ENCODE measurements at regions not wholly inside any gene's neighbourhood (a gene's known extent, or its start where the extent isn't known, plus 50 kb on each side); places are given as distances from the start of the nearest gene placed in this dataset.
A peak's percentile ranks its signal among the peaks of the same experiment; 100 is the strongest.

DNA sequence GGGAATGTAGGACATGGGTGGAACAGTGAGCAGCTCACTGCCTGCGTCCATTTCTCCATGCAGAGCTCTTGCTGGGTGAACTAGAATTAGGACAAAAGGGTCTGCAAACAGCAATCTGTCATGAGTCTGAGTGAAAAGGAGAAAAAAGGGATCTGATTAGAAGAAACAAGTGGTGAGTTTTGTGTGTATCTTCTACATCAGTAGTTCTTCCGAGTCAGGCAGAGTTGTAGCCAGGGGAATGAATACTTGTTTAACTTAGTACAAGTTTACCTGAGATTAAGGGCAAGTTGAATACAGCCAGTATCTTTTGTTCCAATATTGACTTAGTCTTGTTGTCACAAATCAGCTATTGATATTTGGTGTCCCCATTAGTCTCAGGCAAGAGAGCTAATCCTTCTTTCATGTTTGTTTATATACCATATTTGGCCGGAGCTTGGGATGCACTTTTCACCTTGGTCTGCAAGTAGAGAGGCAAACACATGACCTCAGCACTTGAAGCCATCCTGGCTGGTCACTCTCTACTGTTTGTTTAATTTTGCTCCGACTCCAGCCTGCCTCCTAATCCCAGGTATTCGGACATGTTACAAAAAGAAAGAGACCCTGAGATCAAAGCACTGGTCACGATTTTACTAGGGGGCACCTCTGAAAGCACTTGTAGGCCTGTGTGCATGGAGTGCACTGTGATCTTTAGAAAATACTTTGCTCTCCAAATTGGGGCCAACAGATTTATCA lies 211.0 kb upstream of the NT5C1B start (continued):
- TF ChIP-seq, protein P1, sequence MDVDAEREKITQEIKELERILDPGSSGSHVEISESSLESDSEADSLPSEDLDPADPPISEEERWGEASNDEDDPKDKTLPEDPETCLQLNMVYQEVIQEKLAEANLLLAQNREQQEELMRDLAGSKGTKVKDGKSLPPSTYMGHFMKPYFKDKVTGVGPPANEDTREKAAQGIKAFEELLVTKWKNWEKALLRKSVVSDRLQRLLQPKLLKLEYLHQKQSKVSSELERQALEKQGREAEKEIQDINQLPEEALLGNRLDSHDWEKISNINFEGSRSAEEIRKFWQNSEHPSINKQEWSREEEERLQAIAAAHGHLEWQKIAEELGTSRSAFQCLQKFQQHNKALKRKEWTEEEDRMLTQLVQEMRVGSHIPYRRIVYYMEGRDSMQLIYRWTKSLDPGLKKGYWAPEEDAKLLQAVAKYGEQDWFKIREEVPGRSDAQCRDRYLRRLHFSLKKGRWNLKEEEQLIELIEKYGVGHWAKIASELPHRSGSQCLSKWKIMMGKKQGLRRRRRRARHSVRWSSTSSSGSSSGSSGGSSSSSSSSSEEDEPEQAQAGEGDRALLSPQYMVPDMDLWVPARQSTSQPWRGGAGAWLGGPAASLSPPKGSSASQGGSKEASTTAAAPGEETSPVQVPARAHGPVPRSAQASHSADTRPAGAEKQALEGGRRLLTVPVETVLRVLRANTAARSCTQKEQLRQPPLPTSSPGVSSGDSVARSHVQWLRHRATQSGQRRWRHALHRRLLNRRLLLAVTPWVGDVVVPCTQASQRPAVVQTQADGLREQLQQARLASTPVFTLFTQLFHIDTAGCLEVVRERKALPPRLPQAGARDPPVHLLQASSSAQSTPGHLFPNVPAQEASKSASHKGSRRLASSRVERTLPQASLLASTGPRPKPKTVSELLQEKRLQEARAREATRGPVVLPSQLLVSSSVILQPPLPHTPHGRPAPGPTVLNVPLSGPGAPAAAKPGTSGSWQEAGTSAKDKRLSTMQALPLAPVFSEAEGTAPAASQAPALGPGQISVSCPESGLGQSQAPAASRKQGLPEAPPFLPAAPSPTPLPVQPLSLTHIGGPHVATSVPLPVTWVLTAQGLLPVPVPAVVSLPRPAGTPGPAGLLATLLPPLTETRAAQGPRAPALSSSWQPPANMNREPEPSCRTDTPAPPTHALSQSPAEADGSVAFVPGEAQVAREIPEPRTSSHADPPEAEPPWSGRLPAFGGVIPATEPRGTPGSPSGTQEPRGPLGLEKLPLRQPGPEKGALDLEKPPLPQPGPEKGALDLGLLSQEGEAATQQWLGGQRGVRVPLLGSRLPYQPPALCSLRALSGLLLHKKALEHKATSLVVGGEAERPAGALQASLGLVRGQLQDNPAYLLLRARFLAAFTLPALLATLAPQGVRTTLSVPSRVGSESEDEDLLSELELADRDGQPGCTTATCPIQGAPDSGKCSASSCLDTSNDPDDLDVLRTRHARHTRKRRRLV (CRISPR knock-in tag; IDR thresholded peaks at IDR 0.05), result 0 out of 2 replicates have a peak, but pooled peaks have one; percentile 22
- TF ChIP-seq, protein P2, sequence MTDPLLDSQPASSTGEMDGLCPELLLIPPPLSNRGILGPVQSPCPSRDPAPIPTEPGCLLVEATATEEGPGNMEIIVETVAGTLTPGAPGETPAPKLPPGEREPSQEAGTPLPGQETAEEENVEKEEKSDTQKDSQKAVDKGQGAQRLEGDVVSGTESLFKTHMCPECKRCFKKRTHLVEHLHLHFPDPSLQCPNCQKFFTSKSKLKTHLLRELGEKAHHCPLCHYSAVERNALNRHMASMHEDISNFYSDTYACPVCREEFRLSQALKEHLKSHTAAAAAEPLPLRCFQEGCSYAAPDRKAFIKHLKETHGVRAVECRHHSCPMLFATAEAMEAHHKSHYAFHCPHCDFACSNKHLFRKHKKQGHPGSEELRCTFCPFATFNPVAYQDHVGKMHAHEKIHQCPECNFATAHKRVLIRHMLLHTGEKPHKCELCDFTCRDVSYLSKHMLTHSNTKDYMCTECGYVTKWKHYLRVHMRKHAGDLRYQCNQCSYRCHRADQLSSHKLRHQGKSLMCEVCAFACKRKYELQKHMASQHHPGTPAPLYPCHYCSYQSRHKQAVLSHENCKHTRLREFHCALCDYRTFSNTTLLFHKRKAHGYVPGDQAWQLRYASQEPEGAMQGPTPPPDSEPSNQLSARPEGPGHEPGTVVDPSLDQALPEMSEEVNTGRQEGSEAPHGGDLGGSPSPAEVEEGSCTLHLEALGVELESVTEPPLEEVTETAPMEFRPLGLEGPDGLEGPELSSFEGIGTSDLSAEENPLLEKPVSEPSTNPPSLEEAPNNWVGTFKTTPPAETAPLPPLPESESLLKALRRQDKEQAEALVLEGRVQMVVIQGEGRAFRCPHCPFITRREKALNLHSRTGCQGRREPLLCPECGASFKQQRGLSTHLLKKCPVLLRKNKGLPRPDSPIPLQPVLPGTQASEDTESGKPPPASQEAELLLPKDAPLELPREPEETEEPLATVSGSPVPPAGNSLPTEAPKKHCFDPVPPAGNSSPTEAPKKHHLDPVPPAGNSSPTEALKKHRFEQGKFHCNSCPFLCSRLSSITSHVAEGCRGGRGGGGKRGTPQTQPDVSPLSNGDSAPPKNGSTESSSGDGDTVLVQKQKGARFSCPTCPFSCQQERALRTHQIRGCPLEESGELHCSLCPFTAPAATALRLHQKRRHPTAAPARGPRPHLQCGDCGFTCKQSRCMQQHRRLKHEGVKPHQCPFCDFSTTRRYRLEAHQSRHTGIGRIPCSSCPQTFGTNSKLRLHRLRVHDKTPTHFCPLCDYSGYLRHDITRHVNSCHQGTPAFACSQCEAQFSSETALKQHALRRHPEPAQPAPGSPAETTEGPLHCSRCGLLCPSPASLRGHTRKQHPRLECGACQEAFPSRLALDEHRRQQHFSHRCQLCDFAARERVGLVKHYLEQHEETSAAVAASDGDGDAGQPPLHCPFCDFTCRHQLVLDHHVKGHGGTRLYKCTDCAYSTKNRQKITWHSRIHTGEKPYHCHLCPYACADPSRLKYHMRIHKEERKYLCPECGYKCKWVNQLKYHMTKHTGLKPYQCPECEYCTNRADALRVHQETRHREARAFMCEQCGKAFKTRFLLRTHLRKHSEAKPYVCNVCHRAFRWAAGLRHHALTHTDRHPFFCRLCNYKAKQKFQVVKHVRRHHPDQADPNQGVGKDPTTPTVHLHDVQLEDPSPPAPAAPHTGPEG (CRISPR knock-in tag; IDR thresholded peaks at IDR 0.05), result no peak
- TF ChIP-seq ZNF432 (CRISPR knock-in tag; IDR thresholded peaks at IDR 0.05; ENCODE audit: borderline replicate concordance) (no peak), PITX1 (CRISPR knock-in tag; IDR thresholded peaks at IDR 0.05) (peak; percentile 100), KLF9 (CRISPR knock-in tag; IDR thresholded peaks at IDR 0.05; ENCODE audit: low read depth) (peak; percentile 95; the same call in 1 of the 2 replicates), ZNF747 (CRISPR knock-in tag; IDR thresholded peaks at IDR 0.05; ENCODE audit: borderline replicate concordance) (peak; percentile 98), CBX5 (CRISPR knock-in tag; IDR thresholded peaks at IDR 0.05; ENCODE audit: borderline replicate concordance) (peak; percentile 92; the same call in 1 of the 2 replicates), MAZ (IDR thresholded peaks at IDR 0.05; ENCODE audit: borderline replicate concordance, low read depth, low read length) (0 out of 2 replicates have a peak, but pooled peaks have one; percentile 24), MAZ (CRISPR knock-in tag; IDR thresholded peaks at IDR 0.05; ENCODE audit: low read depth) (peak; percentile 87), TBP (CRISPR knock-in tag; IDR thresholded peaks at IDR 0.05) (no peak), SMAD1 (CRISPR knock-in tag; IDR thresholded peaks at IDR 0.05; ENCODE audit: borderline replicate concordance, low read depth) (no peak), ZNF124 (CRISPR knock-in tag; IDR thresholded peaks at IDR 0.05) (peak; percentile 93; the same call in 1 of the 2 replicates), ZBTB20 (CRISPR knock-in tag; IDR thresholded peaks at IDR 0.05; ENCODE audit: borderline replicate concordance, low read depth) (peak; percentile 97)
- TF ChIP-seq, protein P3, sequence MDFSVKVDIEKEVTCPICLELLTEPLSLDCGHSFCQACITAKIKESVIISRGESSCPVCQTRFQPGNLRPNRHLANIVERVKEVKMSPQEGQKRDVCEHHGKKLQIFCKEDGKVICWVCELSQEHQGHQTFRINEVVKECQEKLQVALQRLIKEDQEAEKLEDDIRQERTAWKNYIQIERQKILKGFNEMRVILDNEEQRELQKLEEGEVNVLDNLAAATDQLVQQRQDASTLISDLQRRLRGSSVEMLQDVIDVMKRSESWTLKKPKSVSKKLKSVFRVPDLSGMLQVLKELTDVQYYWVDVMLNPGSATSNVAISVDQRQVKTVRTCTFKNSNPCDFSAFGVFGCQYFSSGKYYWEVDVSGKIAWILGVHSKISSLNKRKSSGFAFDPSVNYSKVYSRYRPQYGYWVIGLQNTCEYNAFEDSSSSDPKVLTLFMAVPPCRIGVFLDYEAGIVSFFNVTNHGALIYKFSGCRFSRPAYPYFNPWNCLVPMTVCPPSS (IDR thresholded peaks at IDR 0.05), result no peak
- TF ChIP-seq, protein P4, sequence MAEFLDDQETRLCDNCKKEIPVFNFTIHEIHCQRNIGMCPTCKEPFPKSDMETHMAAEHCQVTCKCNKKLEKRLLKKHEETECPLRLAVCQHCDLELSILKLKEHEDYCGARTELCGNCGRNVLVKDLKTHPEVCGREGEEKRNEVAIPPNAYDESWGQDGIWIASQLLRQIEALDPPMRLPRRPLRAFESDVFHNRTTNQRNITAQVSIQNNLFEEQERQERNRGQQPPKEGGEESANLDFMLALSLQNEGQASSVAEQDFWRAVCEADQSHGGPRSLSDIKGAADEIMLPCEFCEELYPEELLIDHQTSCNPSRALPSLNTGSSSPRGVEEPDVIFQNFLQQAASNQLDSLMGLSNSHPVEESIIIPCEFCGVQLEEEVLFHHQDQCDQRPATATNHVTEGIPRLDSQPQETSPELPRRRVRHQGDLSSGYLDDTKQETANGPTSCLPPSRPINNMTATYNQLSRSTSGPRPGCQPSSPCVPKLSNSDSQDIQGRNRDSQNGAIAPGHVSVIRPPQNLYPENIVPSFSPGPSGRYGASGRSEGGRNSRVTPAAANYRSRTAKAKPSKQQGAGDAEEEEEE (CRISPR knock-in tag; IDR thresholded peaks at IDR 0.05; ENCODE audit: borderline replicate concordance), result no peak
